ENCODE measurements at regions not wholly inside any gene's neighbourhood (a gene's known extent, or its start where the extent isn't known, plus 50 kb on each side); places are given as distances from the start of the nearest gene placed in this dataset.

GRCh38 chr13:104416973-104417372, 1350.8 kb upstream of the SLC10A2 start:
- DNase-seq (ENCODE audit: low spot score) = no peak

DNA sequence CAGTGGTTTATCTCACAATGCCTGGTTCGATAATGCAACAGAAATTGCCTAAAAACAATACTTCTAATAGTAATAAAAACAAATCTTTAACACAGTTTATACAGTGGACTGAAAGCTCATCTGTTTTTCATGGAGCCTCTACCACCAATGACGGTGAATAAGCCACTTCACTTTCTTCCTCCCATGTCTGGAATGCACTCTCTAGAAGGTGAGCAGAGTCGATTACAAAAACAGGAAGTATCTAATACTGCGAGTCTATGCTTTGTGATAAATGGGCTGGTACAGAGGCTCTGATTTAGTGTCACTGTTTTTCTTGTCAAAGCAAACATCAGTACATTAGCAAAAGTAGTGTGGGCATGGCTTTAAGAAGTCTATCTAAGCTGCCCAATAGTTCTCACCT, 1348.6 kb upstream of the SLC10A2 start:
- DNase-seq (ENCODE audit: low spot score) = no peak

- DNase-seq (ENCODE audit: low spot score) = no peak
These were observed 1348.0 kb upstream of the SLC10A2 start for GRCh38 chr13:104414181-104414580.

- DNase-seq (ENCODE audit: low spot score) = no peak
These were observed 1345.0 kb upstream of the SLC10A2 start for GRCh38 chr13:104411141-104411765.

DNA sequence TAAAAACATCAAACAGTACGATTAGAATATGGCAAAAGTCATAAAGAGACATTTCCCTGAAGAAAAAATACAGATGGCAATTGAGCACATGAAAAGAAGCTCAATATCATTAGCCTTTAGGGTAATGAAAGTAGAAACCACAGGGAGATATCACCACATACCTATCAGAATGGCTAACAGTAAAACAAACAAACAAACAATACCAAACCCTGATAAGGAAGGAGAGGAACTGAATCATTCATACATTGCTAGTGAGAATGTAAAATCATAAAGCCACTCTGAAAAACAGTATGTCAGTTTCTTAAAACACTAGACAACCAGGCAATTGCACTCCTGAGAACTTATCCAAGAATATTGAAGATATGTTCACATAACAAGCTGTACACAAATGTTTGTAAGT, 1342.5 kb upstream of the SLC10A2 start:
- no peak for DNase-seq (ENCODE audit: low spot score)

DNA sequence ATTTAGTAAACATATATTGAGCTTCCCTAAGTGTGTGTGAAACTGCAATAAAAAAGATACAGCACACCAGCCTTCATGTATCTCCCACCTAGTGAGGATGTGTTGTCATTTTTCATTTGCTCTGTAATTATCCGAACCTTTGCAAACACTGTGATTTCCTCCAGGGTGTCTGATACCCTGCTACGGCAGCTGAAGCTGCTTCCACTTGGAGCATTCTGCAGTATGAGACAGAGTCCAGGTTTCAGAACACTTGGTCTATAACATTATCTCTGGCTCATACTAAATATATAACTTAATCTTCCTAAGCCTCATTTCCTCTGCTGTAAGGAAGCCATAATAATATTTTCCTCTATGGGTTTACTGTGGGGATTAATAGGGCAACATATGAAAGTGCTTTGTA, 1338.1 kb upstream of the SLC10A2 start:
- no peak for DNase-seq (ENCODE audit: low spot score)

GRCh38 chr13:104389691-104390090, 1323.5 kb upstream of the SLC10A2 start:
- no peak for DNase-seq (ENCODE audit: low spot score)

- DNase-seq (ENCODE audit: low spot score) = no peak
These were observed 1321.3 kb upstream of the SLC10A2 start for GRCh38 chr13:104387510-104387909.

GRCh38 chr13:104385404-104385803, 1319.2 kb upstream of the SLC10A2 start:
- DNase-seq (ENCODE audit: low spot score) = no peak

DNA sequence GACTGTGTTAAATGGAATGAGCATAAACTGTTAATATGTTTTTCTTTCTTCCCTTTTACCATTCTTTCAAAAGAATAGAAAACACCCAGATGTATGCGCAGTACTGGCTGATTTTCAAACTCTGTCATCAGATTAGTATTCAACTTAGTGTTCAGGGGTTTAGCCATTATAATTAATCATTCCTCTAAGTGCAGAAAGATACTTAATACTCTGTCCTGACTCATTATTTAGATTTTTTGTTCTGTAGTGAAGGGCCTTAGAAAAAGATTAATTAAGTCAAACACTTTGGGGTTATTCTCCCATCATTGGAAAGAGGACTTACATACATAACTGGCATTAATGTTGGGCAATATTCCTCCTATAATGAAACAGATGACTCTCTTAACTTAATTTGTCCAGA, 1316.7 kb upstream of the SLC10A2 start:
- no peak for DNase-seq (ENCODE audit: low spot score)

DNA sequence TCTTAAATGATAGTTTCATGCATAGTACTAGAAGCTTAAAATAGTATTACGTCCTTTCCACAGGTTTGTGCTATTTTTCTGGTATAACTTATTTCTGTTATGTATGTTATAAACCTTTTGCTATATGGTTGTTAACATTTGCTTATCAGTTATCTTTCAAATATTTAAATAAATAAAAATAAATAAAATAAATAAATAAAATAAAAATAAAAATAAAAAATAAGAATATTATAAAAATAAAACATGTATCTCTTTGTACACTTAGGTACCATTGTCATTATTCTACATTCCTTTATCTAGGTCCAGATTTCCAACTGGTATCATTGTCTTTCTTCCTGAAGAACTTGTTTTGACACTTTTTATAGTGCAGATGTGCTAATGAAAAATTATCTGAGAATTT, 1310.4 kb upstream of the SLC10A2 start:
- DNase-seq (ENCODE audit: low spot score) = no peak

DNA sequence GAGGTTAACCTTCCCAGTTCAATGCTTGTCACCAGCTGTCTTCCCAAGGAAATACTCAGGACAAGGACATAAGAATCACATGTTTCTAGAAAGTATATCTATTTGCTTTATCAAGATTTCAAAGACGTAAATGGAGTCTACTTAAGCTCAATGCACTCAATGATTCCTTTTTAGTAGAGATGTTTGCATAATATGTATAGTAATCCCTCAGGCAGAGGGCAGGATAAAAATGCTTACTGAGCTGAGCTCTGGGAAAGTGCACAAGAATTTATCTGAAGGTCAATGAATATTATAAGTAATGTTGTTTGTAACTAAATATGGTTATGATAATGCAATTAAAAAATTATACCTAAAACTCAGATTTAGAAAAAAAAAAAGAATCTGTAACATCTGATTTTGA, 1309.4 kb upstream of the SLC10A2 start:
- DNase-seq (ENCODE audit: low spot score) = no peak

GRCh38 chr13:104372095-104372655, 1306.0 kb upstream of the SLC10A2 start:
- no peak for DNase-seq (ENCODE audit: low spot score)

DNA sequence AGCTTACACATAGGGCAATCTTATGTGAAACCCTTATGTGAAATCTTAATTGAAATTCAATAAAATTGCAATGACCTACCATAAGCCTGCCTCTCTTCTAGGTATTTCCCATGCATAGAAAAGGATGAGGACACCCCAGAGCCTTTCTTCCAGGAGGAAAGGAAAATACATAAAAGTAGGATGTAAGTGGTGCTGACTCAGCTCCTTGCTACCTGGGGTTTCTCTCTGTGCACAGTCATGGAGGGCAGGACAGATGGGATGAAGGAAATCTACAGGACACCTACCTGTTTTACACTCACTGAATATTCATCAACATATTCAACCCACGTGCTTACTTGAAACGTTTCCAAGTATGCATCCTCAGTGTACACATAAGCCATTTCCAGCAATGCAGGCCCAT, 1299.2 kb upstream of the SLC10A2 start:
- DNase-seq (ENCODE audit: low spot score) = no peak

GRCh38 chr13:104357672-104358354, 1291.6 kb upstream of the SLC10A2 start:
- DNase-seq (ENCODE audit: low spot score) = no peak

- DNase-seq (ENCODE audit: low spot score) = no peak
These were observed 1291.0 kb upstream of the SLC10A2 start for GRCh38 chr13:104357174-104357573.

- no peak for DNase-seq (ENCODE audit: low spot score)
These were observed 1288.9 kb upstream of the SLC10A2 start for GRCh38 chr13:104355041-104355670.

GRCh38 chr13:104327211-104327610, 1261.0 kb upstream of the SLC10A2 start:
- DNase-seq (ENCODE audit: low spot score) = no peak

GRCh38 chr13:104326523-104326922, 1260.3 kb upstream of the SLC10A2 start:
- no peak for DNase-seq (ENCODE audit: low spot score)

GRCh38 chr13:104321756-104322155, 1255.5 kb upstream of the SLC10A2 start:
- DNase-seq (ENCODE audit: low spot score) = no peak

DNA sequence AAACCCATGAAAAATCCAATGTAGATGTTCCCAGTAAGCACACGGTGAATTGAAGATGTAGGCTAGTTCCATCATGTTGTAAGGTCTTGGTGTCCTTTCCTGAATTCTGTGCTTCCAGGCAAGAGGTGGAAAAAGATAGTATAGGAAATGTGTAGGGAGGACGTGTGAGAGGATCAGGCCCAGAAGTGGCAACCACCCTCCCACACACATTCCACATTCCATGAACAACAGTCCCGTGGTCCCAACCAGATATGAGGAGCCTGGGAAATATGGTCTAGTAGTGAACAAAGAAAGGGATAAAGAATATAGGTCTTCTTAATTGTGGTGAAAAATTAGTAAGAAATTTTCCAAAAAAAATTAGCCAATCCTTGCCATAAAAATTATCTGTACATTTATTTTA, 1254.2 kb upstream of the SLC10A2 start:
- DNase-seq (ENCODE audit: low spot score) = no peak

DNA sequence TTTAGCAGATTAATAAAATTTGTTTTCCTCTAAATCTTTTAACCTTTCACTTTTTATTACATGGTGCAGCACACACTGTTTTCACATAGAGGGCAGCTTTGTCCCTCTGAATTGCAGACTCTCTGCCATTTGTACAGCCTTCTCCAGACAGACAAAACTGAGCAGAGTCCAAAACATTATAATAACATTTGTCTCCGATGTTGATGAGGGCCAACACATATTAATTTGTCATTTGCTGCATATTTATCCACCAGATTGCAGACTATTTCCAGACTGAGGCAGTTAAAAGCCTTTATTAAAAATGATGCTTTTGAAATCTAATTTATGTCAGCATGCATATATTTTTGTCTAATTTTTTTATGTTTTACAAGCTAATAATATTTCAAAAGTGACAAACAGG, 1251.9 kb upstream of the SLC10A2 start:
- DNase-seq (ENCODE audit: low spot score) = peak; percentile 4

- DNase-seq (ENCODE audit: low spot score) = no peak
These were observed 1249.4 kb upstream of the SLC10A2 start for GRCh38 chr13:104315606-104316005.

Data from cerebellar cortex (tissue), 1 donor.